HG03469 (cell line): ENCODE measurements at regions not wholly inside any gene's neighbourhood (a gene's known extent, or its start where the extent isn't known, plus 50 kb on each side); places are given as distances from the start of the nearest gene placed in this dataset.
A peak's percentile ranks its signal among the peaks of the same experiment; 100 is the strongest.
"Not testable (repeated sequence)": the region's sequence is repeated elsewhere in the genome, so short reads cannot be mapped to it uniquely, and the experiment has no call there.

Experiments used
- ATAC-seq: cut with Tn5 transposase; IDR thresholded peaks from one replicate; pipeline ENCODE4 v1.9.1; 2021; ENCODE audit warnings: mild to moderate bottlenecking, moderate library complexity, moderate number of reproducible peaks; ENCODE audit not compliant: unreplicated experiment

- no peak for ATAC-seq
Observed at GRCh38 chr2:11877764-11878163, 131.3 kb downstream of the LPIN1 start.

- not testable (repeated sequence) for ATAC-seq
Observed at GRCh38 chr2:11885253-11885652, 138.8 kb downstream of the LPIN1 start.

GRCh38 chr2:11886899-11887298 lies 140.5 kb downstream of the LPIN1 start:
- not testable (repeated sequence) for ATAC-seq

- ATAC-seq: no peak
Observed at GRCh38 chr2:11889101-11889850, 142.8 kb downstream of the LPIN1 start.

GRCh38 chr2:11889854-11890253 lies 143.4 kb downstream of the LPIN1 start:
- ATAC-seq: no peak

- no peak for ATAC-seq
Observed at GRCh38 chr2:11891028-11891427, 144.6 kb downstream of the LPIN1 start.

- no peak for ATAC-seq
Observed at GRCh38 chr2:11891671-11892440, 145.4 kb downstream of the LPIN1 start.

- ATAC-seq: no peak
Observed at GRCh38 chr2:11896386-11896785, 150.0 kb downstream of the LPIN1 start.

GRCh38 chr2:11898576-11898975 lies 152.1 kb downstream of the LPIN1 start:
- no peak for ATAC-seq

GRCh38 chr2:11899264-11899818 lies 152.9 kb downstream of the LPIN1 start:
- no peak for ATAC-seq

- not testable (repeated sequence) for ATAC-seq
Observed at GRCh38 chr2:11900891-11901290, 154.5 kb downstream of the LPIN1 start.

GRCh38 chr2:11901351-11902069 lies 155.1 kb downstream of the LPIN1 start:
- ATAC-seq: no peak

- no peak for ATAC-seq
Observed at GRCh38 chr2:11903085-11903606, 156.7 kb downstream of the LPIN1 start.

GRCh38 chr2:11904029-11904428 lies 157.6 kb downstream of the LPIN1 start:
- ATAC-seq: peak; percentile 67

- ATAC-seq: no peak
Observed at GRCh38 chr2:11904941-11905340, 158.5 kb downstream of the LPIN1 start.

GRCh38 chr2:11907190-11907589 lies 160.8 kb downstream of the LPIN1 start:
- ATAC-seq: no peak

GRCh38 chr2:11910971-11911370 lies 164.5 kb downstream of the LPIN1 start:
- ATAC-seq: no peak

GRCh38 chr2:11912980-11913379 lies 166.5 kb downstream of the LPIN1 start:
- no peak for ATAC-seq

- ATAC-seq: no peak
Observed at GRCh38 chr2:11914455-11914854, 168.0 kb downstream of the LPIN1 start.

- no peak for ATAC-seq
Observed at GRCh38 chr2:11915650-11916049, 169.2 kb downstream of the LPIN1 start.

GRCh38 chr2:11919953-11920352 lies 173.5 kb downstream of the LPIN1 start:
- no peak for ATAC-seq
